Tibial nerve (tissue), 4 donors: ENCODE measurements at regions not wholly inside any gene's neighbourhood (a gene's known extent, or its start where the extent isn't known, plus 50 kb on each side); places are given as distances from the start of the nearest gene placed in this dataset.

ENCODE experiments used
- EP300 ChIP-seq, 2 donors: sonication (generic); formaldehyde crosslinking; IDR thresholded peaks; one replicate each; pipeline ENCODE4 v1.6.1; 2017; ENCODE audit warnings: antibody characterized with exemption in 2 of 2, mild to moderate bottlenecking in 1 of 2
- POLR2A ChIP-seq, 2 donors: fragments of 450-650 bp; IDR thresholded peaks; one replicate each; pipeline ENCODE4 v1.6.1; 2017; ENCODE audit warnings: antibody characterized with exemption in 2 of 2, mild to moderate bottlenecking in 2 of 2, moderate library complexity in 2 of 2
- TF ChIP-seq, protein P1 (sequence below), 5 experiments: fragments of 200-600 bp in 3 of 5; fragments of 450-650 bp in 2 of 5; sonication (generic) in 3 of 5; IDR thresholded peaks; one replicate each; pipeline ENCODE4 v1.5.1; 2016 to 2019; ENCODE audit warnings: antibody characterized with exemption in 5 of 5, mild to moderate bottlenecking in 3 of 5, moderate library complexity in 2 of 5

- TF ChIP-seq, protein P1, sequence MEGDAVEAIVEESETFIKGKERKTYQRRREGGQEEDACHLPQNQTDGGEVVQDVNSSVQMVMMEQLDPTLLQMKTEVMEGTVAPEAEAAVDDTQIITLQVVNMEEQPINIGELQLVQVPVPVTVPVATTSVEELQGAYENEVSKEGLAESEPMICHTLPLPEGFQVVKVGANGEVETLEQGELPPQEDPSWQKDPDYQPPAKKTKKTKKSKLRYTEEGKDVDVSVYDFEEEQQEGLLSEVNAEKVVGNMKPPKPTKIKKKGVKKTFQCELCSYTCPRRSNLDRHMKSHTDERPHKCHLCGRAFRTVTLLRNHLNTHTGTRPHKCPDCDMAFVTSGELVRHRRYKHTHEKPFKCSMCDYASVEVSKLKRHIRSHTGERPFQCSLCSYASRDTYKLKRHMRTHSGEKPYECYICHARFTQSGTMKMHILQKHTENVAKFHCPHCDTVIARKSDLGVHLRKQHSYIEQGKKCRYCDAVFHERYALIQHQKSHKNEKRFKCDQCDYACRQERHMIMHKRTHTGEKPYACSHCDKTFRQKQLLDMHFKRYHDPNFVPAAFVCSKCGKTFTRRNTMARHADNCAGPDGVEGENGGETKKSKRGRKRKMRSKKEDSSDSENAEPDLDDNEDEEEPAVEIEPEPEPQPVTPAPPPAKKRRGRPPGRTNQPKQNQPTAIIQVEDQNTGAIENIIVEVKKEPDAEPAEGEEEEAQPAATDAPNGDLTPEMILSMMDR (IDR thresholded peaks at IDR 0.05), result no peak
- TF ChIP-seq POLR2A (IDR thresholded peaks at IDR 0.05), result no peak
- no peak for TF ChIP-seq EP300 (IDR thresholded peaks at IDR 0.05)
These were observed 123.0 kb upstream of the FST start for GRCh38 chr5:53357439-53357838.
